Right lobe of liver (tissue), 6 donors: ENCODE measurements at regions not wholly inside any gene's neighbourhood (a gene's known extent, or its start where the extent isn't known, plus 50 kb on each side); places are given as distances from the start of the nearest gene placed in this dataset.

Experiments
- ATAC-seq, 4 donors: fragments of 200-7000 bp; cut with Tn5 transposase; one replicate each; pipeline ENCODE4 v1.9.1; 2020; ENCODE audit warnings: mild to moderate bottlenecking in 4 of 4, moderate library complexity in 4 of 4
- DNase-seq, 3 donors: peaks; one replicate each; pipeline ENCODE4 v3.0.0-alpha.2; 2020
- H3K27ac ChIP-seq, 3 donors: fragments of 200-600 bp; one replicate each; pipeline ENCODE4 v1.8.0; 2022
- H3K27me3 ChIP-seq, 2 donors: fragments of 200-600 bp; one replicate each; pipeline ENCODE4 v1.8.0; 2022
- H3K36me3 ChIP-seq, 4 donors: fragments of 200-600 bp; sonication (generic) in 1 of 4; one replicate each; pipeline versions ENCODE4 v1.5.1 to v1.8.0; 2017 to 2022; ENCODE audit warnings: control low read depth in 1 of 4
- H3K4me1 ChIP-seq, 4 donors: fragments of 200-600 bp; sonication (generic) in 1 of 4; one replicate each; pipeline versions ENCODE4 v1.5.1 to v1.8.0; 2017 to 2022; ENCODE audit warnings: control low read depth in 1 of 4
- H3K4me3 ChIP-seq, 3 donors: fragments of 200-600 bp; one replicate each; pipeline ENCODE4 v1.8.0; 2022
- H3K9me3 ChIP-seq, 4 donors: fragments of 200-600 bp; sonication (generic) in 1 of 4; one replicate each; pipeline versions ENCODE4 v1.5.1 to v1.8.0; 2017 to 2022; ENCODE audit warnings: control low read depth in 1 of 4
- CTCF ChIP-seq, 4 donors: fragments of 200-600 bp in 3 of 4; fragments of 450-650 bp in 1 of 4; IDR thresholded peaks; one replicate each; pipeline versions ENCODE4 v1.5.1 to v1.8.0; 2016 to 2022; ENCODE audit warnings: antibody characterized with exemption in 4 of 4, mild to moderate bottlenecking in 2 of 4
- POLR2A ChIP-seq: fragments of 450-650 bp; IDR thresholded peaks from one replicate; pipeline ENCODE4 v1.6.1; 2017; ENCODE audit warnings: antibody characterized with exemption, mild to moderate bottlenecking
- WGBS: methylation state at CpG from one replicate; pipeline ENCODE4 v1.1.6; 2018; ENCODE audit warnings: low coverage, low lambda C conversion rate; ENCODE audit not compliant: insufficient coverage; ENCODE audit errors: missing lambda C conversion rate; 5-methylcytosine and 5-hydroxymethylcytosine counted together
- intact Hi-C, 2 donors: fragments of 100-400 bp; cut with DNase I; formaldehyde crosslinking; loops; one replicate each; pipeline versions ENCODE4 v1.11.2 to v1.14.1; 2022
- donor health status: DM: no; HTN: yes; CAD: no.
- donor health status: DM: no; HTN: no; CAD: no.
- donor health status: DM: no; HTN: no; CAD: no.
- donor health status: DM: no; HTN: yes; CAD: no.
- donor health status: DM: no; HTN: yes; CAD: no.

- DNase-seq: no peak
- no peak overlapping the region for H3K27ac ChIP-seq
- peak; percentile 47 to 71 (median 62) for ATAC-seq
- H3K9me3 ChIP-seq: no peaks in the 10 kb centered on the region
- no peaks in the 10 kb centered on the region for H3K4me1 ChIP-seq
- WGBS: 26% methylated on average over 2 of the region's 2 CpGs
- TF ChIP-seq POLR2A: no peak
- peak in 2 of 4 donors; percentile 5 to 20 for TF ChIP-seq CTCF (IDR thresholded peaks at IDR 0.05)
- H3K4me3 ChIP-seq: no peak overlapping the region
- no peaks in the 10 kb centered on the region for H3K36me3 ChIP-seq
- H3K27me3 ChIP-seq: no peaks in the 10 kb centered on the region
- intact Hi-C loops: no loop called here
Observed at GRCh38 chr14:43793579-43793978, 713.5 kb downstream of the FSCB start.

- Histone ChIP-seq H3K27ac (no peak overlapping the region), H3K36me3 (no peaks in the 10 kb centered on the region), H3K4me3 (no peak overlapping the region), H3K4me1 (no peaks in the 10 kb centered on the region), H3K27me3 (no peaks in the 10 kb centered on the region), H3K9me3 (no peaks in the 10 kb centered on the region)
- WGBS: 63% methylated on average over 3 of the region's 3 CpGs
- intact Hi-C loops: no loop called here
- TF ChIP-seq POLR2A: no peak
- TF ChIP-seq CTCF (IDR thresholded peaks at IDR 0.05): no peak
- ATAC-seq (no peak), DNase-seq (no peak)
Observed at GRCh38 chr14:43792980-43793379, 714.1 kb downstream of the FSCB start.

- no peaks in the 10 kb centered on the region for H3K9me3 ChIP-seq
- H3K4me3 ChIP-seq: no peak overlapping the region
- no peak overlapping the region for H3K27ac ChIP-seq
- ATAC-seq (no peak), DNase-seq (no peak)
- 66% methylated on average over 4 of the region's 4 CpGs for WGBS
- TF ChIP-seq CTCF (IDR thresholded peaks at IDR 0.05) (no peak), POLR2A (no peak)
- no peaks in the 10 kb centered on the region for H3K27me3 ChIP-seq
- H3K36me3 ChIP-seq: no peaks in the 10 kb centered on the region
- intact Hi-C loops: no loop called here
- H3K4me1 ChIP-seq: peaks cover 0 to 12% (median 5%) of the 10 kb centered on the region in 4 donors
Observed at GRCh38 chr14:43790681-43791080, 716.4 kb downstream of the FSCB start.

- peaks cover 0 to 12% (median 5%) of the 10 kb centered on the region in 4 donors for H3K4me1 ChIP-seq
- TF ChIP-seq CTCF (IDR thresholded peaks at IDR 0.05): no peak
- TF ChIP-seq POLR2A: no peak
- 60% methylated on average over 2 of the region's 2 CpGs for WGBS
- ATAC-seq (no peak), DNase-seq (no peak)
- H3K27me3 ChIP-seq: no peaks in the 10 kb centered on the region
- H3K36me3 ChIP-seq: no peaks in the 10 kb centered on the region
- H3K27ac ChIP-seq: no peak overlapping the region
- intact Hi-C loops: no loop called here
- H3K9me3 ChIP-seq: no peaks in the 10 kb centered on the region
- H3K4me3 ChIP-seq: no peak overlapping the region
Observed at GRCh38 chr14:43789458-43789857, 717.6 kb downstream of the FSCB start.
